GM20000 (cell line): ENCODE measurements at regions not wholly inside any gene's neighbourhood (a gene's known extent, or its start where the extent isn't known, plus 50 kb on each side); places are given as distances from the start of the nearest gene placed in this dataset.
A peak's percentile ranks its signal among the peaks of the same experiment; 100 is the strongest.

Source experiments
- DNase-seq: peaks from one replicate; pipeline ENCODE4 v3.0.0; 2012; ENCODE audit warnings: low spot score
- TF ChIP-seq, protein P1 (sequence below): IDR thresholded peaks from 2 replicates; pipeline ENCODE4 v1.5.1; 2012; ENCODE audit warnings: mild to moderate bottlenecking, control low read depth; ENCODE audit errors: extremely low read depth, missing control alignments

DNA sequence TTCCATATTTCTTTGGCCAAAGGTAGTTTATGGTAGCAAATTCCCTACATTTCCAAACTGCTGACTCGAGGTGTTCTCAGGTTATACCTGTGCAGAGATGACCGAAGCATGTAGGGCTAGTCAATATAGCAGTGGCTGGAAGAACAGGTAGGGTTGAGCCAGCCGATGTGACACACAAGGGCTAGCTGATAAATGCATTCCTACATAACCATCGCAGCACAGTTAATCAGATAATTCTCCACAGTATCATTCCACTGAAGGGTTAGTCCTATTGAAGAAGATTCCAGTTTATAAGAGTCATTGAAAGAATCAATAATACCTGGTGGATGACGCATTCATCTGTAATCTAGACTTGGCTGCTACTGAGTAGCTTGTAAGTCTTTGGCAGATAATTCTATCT lies 220.0 kb downstream of the KIF20B start:
- TF ChIP-seq, protein P1, sequence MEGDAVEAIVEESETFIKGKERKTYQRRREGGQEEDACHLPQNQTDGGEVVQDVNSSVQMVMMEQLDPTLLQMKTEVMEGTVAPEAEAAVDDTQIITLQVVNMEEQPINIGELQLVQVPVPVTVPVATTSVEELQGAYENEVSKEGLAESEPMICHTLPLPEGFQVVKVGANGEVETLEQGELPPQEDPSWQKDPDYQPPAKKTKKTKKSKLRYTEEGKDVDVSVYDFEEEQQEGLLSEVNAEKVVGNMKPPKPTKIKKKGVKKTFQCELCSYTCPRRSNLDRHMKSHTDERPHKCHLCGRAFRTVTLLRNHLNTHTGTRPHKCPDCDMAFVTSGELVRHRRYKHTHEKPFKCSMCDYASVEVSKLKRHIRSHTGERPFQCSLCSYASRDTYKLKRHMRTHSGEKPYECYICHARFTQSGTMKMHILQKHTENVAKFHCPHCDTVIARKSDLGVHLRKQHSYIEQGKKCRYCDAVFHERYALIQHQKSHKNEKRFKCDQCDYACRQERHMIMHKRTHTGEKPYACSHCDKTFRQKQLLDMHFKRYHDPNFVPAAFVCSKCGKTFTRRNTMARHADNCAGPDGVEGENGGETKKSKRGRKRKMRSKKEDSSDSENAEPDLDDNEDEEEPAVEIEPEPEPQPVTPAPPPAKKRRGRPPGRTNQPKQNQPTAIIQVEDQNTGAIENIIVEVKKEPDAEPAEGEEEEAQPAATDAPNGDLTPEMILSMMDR: no peak
- no peak for DNase-seq

DNA sequence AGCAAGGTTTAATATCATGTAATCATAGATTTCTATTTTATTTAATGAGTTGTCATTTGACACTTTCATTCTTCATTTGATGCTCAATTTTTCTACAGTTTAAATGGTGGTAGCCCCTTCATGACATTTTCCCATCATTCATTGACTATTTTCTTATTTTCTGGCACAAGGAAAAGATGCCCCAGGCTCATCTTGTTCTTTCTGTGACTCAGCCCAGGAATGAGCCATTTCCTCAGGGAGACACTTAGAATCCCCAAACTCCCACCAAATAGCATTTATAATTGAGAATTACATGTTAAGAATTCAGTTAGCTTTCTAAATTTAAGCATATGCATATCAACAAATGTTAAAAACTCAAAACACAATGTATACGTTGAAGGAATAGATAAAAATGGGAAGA lies 222.3 kb downstream of the KIF20B start:
- TF ChIP-seq, protein P1: no peak
- DNase-seq: no peak

DNA sequence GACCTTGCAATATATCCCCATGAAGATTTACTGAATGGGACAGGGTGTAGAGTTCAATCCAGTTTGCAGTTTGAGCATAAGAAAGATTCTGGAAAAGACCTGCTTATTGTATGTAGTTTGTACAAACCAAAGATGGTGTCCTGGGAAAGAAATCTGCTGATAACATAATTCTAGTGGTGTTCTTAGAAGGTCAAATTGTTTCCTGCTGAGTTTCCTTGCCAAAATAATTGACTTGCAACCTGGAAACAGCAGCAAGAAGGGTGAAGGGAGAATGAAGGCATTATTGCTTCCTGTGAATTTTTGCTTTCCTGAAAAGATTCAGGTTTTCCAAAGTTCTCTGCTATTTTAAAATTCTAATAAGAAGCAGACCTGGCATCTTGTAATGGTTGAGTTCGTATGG lies 222.9 kb downstream of the KIF20B start:
- no peak for DNase-seq
- TF ChIP-seq, protein P1: no peak

DNA sequence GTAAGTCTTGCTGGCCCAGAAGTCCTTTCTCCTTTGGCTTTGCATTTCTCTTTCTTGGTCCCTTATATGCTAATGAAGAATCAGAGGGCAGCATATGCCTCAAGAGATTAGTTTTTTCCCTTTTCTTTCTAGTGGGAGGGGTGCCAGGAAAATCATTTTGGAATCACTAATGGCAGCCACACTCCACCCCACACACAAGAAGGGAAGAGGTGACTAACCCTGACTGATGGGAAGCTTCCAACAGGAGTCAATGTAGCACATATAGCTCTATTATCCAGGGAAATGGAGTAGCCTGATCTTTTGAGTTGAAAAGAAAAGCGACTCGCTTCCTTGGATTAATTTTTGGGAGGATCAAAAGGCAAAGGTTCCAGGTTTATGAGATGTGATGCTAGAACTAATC lies 225.3 kb downstream of the KIF20B start:
- TF ChIP-seq, protein P1: no peak
- DNase-seq: no peak

DNA sequence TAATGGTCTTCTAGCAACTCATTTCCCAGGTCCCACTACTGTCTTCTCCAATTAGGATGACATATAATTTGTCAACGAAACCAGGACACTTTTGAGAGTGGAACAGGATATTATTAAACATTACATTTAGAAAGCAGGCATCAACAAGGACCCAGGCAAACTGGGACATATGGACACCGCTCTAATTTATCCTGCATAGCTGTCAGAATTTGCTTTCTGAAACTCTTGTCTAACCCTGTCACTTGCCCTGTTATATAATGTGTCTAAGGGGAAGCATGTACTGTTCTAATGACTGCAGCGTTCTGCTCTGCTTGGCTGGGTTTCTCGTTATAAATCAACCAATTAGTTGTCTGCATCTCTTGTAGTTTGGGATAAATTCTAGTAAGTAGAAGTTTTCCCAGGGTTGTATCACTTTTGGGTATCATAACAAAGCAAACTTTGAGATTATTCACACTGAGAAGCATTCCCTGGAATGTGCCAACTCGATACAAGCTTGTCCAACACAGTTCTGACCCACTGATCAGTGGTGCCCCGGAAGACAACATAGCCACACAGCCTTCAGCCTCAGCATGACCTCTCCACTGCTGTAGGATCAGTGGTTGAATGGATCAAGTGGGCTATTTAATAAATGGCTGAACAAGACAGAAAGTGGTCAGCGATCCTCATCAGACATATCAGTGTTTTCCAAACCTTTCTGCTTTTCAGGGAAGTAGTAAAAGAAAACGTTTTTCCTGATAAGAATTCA lies 228.1 kb downstream of the KIF20B start:
- TF ChIP-seq, protein P1: no peak
- DNase-seq: peak; percentile 25

DNA sequence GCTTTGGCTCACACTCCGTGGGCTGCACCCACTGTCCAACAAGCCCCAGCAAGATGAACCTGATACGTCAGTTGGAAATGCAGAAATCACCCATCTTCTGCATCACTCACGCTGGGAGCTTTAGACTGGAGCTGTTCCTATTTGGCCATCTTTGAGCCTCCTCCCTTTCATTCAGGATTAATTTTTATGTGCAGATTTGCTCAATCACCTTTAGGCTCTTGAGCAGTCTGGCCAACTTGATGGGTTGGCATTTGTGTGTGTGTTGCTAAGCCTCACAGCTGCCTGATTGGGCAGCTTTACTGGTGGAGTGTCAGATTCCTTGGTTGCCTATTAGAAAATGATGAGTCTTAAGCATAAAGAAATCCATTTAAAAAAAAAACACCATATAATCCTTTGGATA lies 236.1 kb downstream of the KIF20B start:
- TF ChIP-seq, protein P1: no peak
- DNase-seq: no peak

DNA sequence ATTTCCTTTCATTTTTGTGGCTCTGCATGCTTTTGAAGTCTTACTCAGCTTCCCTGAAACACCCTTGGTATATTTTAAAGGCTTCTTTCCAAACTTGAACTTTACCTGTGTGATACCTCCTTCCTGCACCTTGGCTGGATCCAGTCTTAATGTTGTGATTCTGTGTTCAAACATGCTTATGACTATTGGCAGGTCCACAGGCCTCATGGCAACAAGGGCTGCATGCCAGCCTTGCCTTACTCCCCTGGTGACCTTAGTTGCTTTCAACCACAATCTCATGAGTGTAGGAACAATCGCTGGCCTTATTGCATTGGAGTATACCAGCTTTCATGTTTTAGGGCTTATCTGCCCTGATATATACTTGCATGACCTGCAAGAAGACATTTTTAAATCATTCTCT lies 238.7 kb downstream of the KIF20B start:
- DNase-seq: no peak
- TF ChIP-seq, protein P1: no peak
